ENCODE measurements at regions not wholly inside any gene's neighbourhood (a gene's known extent, or its start where the extent isn't known, plus 50 kb on each side); places are given as distances from the start of the nearest gene placed in this dataset.
"Not testable (repeated sequence)": the region's sequence is repeated elsewhere in the genome, so short reads cannot be mapped to it uniquely, and the experiment has no call there.

GRCh38 chrX:5305452-5305851 lies 923.2 kb downstream of the NLGN4X start:
- H3K27me3 ChIP-seq (ENCODE audit: control insufficient read depth, insufficient read depth, low read length): no peaks in the 10 kb centered on the region

GRCh38 chrX:5295004-5295403 lies 933.7 kb downstream of the NLGN4X start:
- Histone ChIP-seq H3K36me3 (ENCODE audit: control insufficient read depth, low read depth, low read length) (no peaks in the 10 kb centered on the region), H3K9ac (ENCODE audit: low read length) (no peak overlapping the region)

More at GRCh38 chrX:5305452-5305851, 923.2 kb downstream of the NLGN4X start:
- H3K9ac ChIP-seq (ENCODE audit: low read length): no peak overlapping the region
- H3K36me3 ChIP-seq (ENCODE audit: control insufficient read depth, low read depth, low read length): no peaks in the 10 kb centered on the region
- no peaks in the 10 kb centered on the region for H3K4me1 ChIP-seq (ENCODE audit: control insufficient read depth, low read depth, low read length)
- no peak overlapping the region for H3K27ac ChIP-seq (ENCODE audit: low read length)
- H3K9me3 ChIP-seq (ENCODE audit: control insufficient read depth, low read depth, low read length): no peaks in the 10 kb centered on the region
- H3K4me3 ChIP-seq (ENCODE audit: low read length): no peak overlapping the region

GRCh38 chrX:5290635-5291034 lies 938.0 kb downstream of the NLGN4X start:
- Histone ChIP-seq H3K36me3 (ENCODE audit: control insufficient read depth, low read depth, low read length) (no peaks in the 10 kb centered on the region), H3K27ac (ENCODE audit: low read length) (no peak overlapping the region), H3K9me3 (ENCODE audit: control insufficient read depth, low read depth, low read length) (no peaks in the 10 kb centered on the region), H3K4me1 (ENCODE audit: control insufficient read depth, low read depth, low read length) (no peaks in the 10 kb centered on the region), H3K27me3 (ENCODE audit: control insufficient read depth, insufficient read depth, low read length) (no peaks in the 10 kb centered on the region), H3K9ac (ENCODE audit: low read length) (no peak overlapping the region), H3K4me3 (ENCODE audit: low read length) (no peak overlapping the region)

More at GRCh38 chrX:5295004-5295403, 933.7 kb downstream of the NLGN4X start:
- Histone ChIP-seq H3K9me3 (ENCODE audit: control insufficient read depth, low read depth, low read length) (no peaks in the 10 kb centered on the region), H3K27ac (ENCODE audit: low read length) (no peak overlapping the region), H3K4me1 (ENCODE audit: control insufficient read depth, low read depth, low read length) (no peaks in the 10 kb centered on the region), H3K4me3 (ENCODE audit: low read length) (no peak overlapping the region), H3K27me3 (ENCODE audit: control insufficient read depth, insufficient read depth, low read length) (no peaks in the 10 kb centered on the region)

GRCh38 chrX:5289949-5290348 lies 938.7 kb downstream of the NLGN4X start:
- H3K9me3 ChIP-seq (ENCODE audit: control insufficient read depth, low read depth, low read length); H3K36me3 ChIP-seq (ENCODE audit: control insufficient read depth, low read depth, low read length); H3K4me3 ChIP-seq (ENCODE audit: low read length); H3K27ac ChIP-seq (ENCODE audit: low read length); H3K9ac ChIP-seq (ENCODE audit: low read length); H3K27me3 ChIP-seq (ENCODE audit: control insufficient read depth, insufficient read depth, low read length); H3K4me1 ChIP-seq (ENCODE audit: control insufficient read depth, low read depth, low read length): not testable (repeated sequence)

GRCh38 chrX:5278908-5279307 lies 949.8 kb downstream of the NLGN4X start:
- Histone ChIP-seq H3K4me1 (ENCODE audit: control insufficient read depth, low read depth, low read length) (no peaks in the 10 kb centered on the region), H3K36me3 (ENCODE audit: control insufficient read depth, low read depth, low read length) (no peaks in the 10 kb centered on the region), H3K9me3 (ENCODE audit: control insufficient read depth, low read depth, low read length) (no peaks in the 10 kb centered on the region), H3K9ac (ENCODE audit: low read length) (no peak overlapping the region), H3K4me3 (ENCODE audit: low read length) (no peak overlapping the region), H3K27ac (ENCODE audit: low read length) (no peak overlapping the region), H3K27me3 (ENCODE audit: control insufficient read depth, insufficient read depth, low read length) (no peaks in the 10 kb centered on the region)

GRCh38 chrX:5265324-5265850 lies 963.3 kb downstream of the NLGN4X start:
- no peaks in the 10 kb centered on the region for H3K27me3 ChIP-seq (ENCODE audit: control insufficient read depth, insufficient read depth, low read length)
- H3K36me3 ChIP-seq (ENCODE audit: control insufficient read depth, low read depth, low read length): no peaks in the 10 kb centered on the region
- no peak overlapping the region for H3K27ac ChIP-seq (ENCODE audit: low read length)
- no peaks in the 10 kb centered on the region for H3K9me3 ChIP-seq (ENCODE audit: control insufficient read depth, low read depth, low read length)
- H3K4me3 ChIP-seq (ENCODE audit: low read length): no peak overlapping the region
- H3K4me1 ChIP-seq (ENCODE audit: control insufficient read depth, low read depth, low read length): no peaks in the 10 kb centered on the region
- no peak overlapping the region for H3K9ac ChIP-seq (ENCODE audit: low read length)

- H3K36me3 ChIP-seq (ENCODE audit: control insufficient read depth, low read depth, low read length): no peaks in the 10 kb centered on the region
- H3K27me3 ChIP-seq (ENCODE audit: control insufficient read depth, insufficient read depth, low read length): no peaks in the 10 kb centered on the region
- no peak overlapping the region for H3K4me3 ChIP-seq (ENCODE audit: low read length)
- H3K9ac ChIP-seq (ENCODE audit: low read length): no peak overlapping the region
- no peaks in the 10 kb centered on the region for H3K9me3 ChIP-seq (ENCODE audit: control insufficient read depth, low read depth, low read length)
- no peaks in the 10 kb centered on the region for H3K4me1 ChIP-seq (ENCODE audit: control insufficient read depth, low read depth, low read length)
- no peak overlapping the region for H3K27ac ChIP-seq (ENCODE audit: low read length)
These were observed 978.6 kb downstream of the NLGN4X start for GRCh38 chrX:5250106-5250505.

- H3K4me3 ChIP-seq (ENCODE audit: low read length): peak overlapping the region; percentile 66
- H3K36me3 ChIP-seq (ENCODE audit: control insufficient read depth, low read depth, low read length): no peaks in the 10 kb centered on the region
- H3K27ac ChIP-seq (ENCODE audit: low read length): peak overlapping the region; percentile 96
- peaks cover 16% of the 10 kb centered on the region for H3K4me1 ChIP-seq (ENCODE audit: control insufficient read depth, low read depth, low read length)
- H3K9me3 ChIP-seq (ENCODE audit: control insufficient read depth, low read depth, low read length): no peaks in the 10 kb centered on the region
- peak overlapping the region; percentile 79 for H3K9ac ChIP-seq (ENCODE audit: low read length)
- no peaks in the 10 kb centered on the region for H3K27me3 ChIP-seq (ENCODE audit: control insufficient read depth, insufficient read depth, low read length)
These were observed 986.4 kb downstream of the NLGN4X start for GRCh38 chrX:5242091-5242790.

- Histone ChIP-seq H3K9me3 (ENCODE audit: control insufficient read depth, low read depth, low read length) (no peaks in the 10 kb centered on the region), H3K4me3 (ENCODE audit: low read length) (no peak overlapping the region), H3K9ac (ENCODE audit: low read length) (no peak overlapping the region), H3K27me3 (ENCODE audit: control insufficient read depth, insufficient read depth, low read length) (no peaks in the 10 kb centered on the region), H3K36me3 (ENCODE audit: control insufficient read depth, low read depth, low read length) (no peaks in the 10 kb centered on the region), H3K27ac (ENCODE audit: low read length) (no peak overlapping the region), H3K4me1 (ENCODE audit: control insufficient read depth, low read depth, low read length) (peaks cover 10% of the 10 kb centered on the region)
These were observed 991.9 kb downstream of the NLGN4X start for GRCh38 chrX:5236749-5237148.

GRCh38 chrX:5236096-5236495 lies 992.6 kb downstream of the NLGN4X start:
- no peak overlapping the region for H3K4me3 ChIP-seq (ENCODE audit: low read length)
- H3K9me3 ChIP-seq (ENCODE audit: control insufficient read depth, low read depth, low read length): no peaks in the 10 kb centered on the region
- peaks cover 4% of the 10 kb centered on the region for H3K4me1 ChIP-seq (ENCODE audit: control insufficient read depth, low read depth, low read length)
- no peaks in the 10 kb centered on the region for H3K36me3 ChIP-seq (ENCODE audit: control insufficient read depth, low read depth, low read length)
- no peak overlapping the region for H3K9ac ChIP-seq (ENCODE audit: low read length)
- no peaks in the 10 kb centered on the region for H3K27me3 ChIP-seq (ENCODE audit: control insufficient read depth, insufficient read depth, low read length)
- H3K27ac ChIP-seq (ENCODE audit: low read length): no peak overlapping the region

- Histone ChIP-seq H3K27me3 (ENCODE audit: control insufficient read depth, insufficient read depth, low read length) (no peaks in the 10 kb centered on the region), H3K27ac (ENCODE audit: low read length) (no peak overlapping the region), H3K9ac (ENCODE audit: low read length) (no peak overlapping the region), H3K4me3 (ENCODE audit: low read length) (no peak overlapping the region), H3K36me3 (ENCODE audit: control insufficient read depth, low read depth, low read length) (no peaks in the 10 kb centered on the region), H3K9me3 (ENCODE audit: control insufficient read depth, low read depth, low read length) (no peaks in the 10 kb centered on the region), H3K4me1 (ENCODE audit: control insufficient read depth, low read depth, low read length) (peaks cover 3% of the 10 kb centered on the region)
These were observed 994.8 kb downstream of the NLGN4X start for GRCh38 chrX:5233830-5234229.

- H3K27me3 ChIP-seq (ENCODE audit: control insufficient read depth, insufficient read depth, low read length): no peaks in the 10 kb centered on the region
- H3K4me3 ChIP-seq (ENCODE audit: low read length): no peak overlapping the region
- peaks cover 3% of the 10 kb centered on the region for H3K4me1 ChIP-seq (ENCODE audit: control insufficient read depth, low read depth, low read length)
- no peak overlapping the region for H3K9ac ChIP-seq (ENCODE audit: low read length)
- H3K27ac ChIP-seq (ENCODE audit: low read length): no peak overlapping the region
- no peaks in the 10 kb centered on the region for H3K9me3 ChIP-seq (ENCODE audit: control insufficient read depth, low read depth, low read length)
- H3K36me3 ChIP-seq (ENCODE audit: control insufficient read depth, low read depth, low read length): no peaks in the 10 kb centered on the region
These were observed 1008.2 kb downstream of the NLGN4X start for GRCh38 chrX:5220421-5220820.
